Ishikawa (cell line): ENCODE measurements at regions not wholly inside any gene's neighbourhood (a gene's known extent, or its start where the extent isn't known, plus 50 kb on each side); places are given as distances from the start of the nearest gene placed in this dataset.

Source experiments
- CEBPB ChIP-seq: IDR thresholded peaks from 2 replicates; pipeline ENCODE4 v1.6.1; 2012
- CREB1 ChIP-seq: IDR thresholded peaks from 2 replicates; pipeline ENCODE4 v1.6.1; 2012; ENCODE audit warnings: low read depth
- EGR1 ChIP-seq: IDR thresholded peaks from 2 replicates; pipeline ENCODE4 v1.6.1; 2012
- EP300 ChIP-seq: IDR thresholded peaks from 2 replicates; pipeline ENCODE4 v1.6.1; 2012; ENCODE audit warnings: borderline replicate concordance
- FOXM1 ChIP-seq: IDR thresholded peaks from 2 replicates; pipeline ENCODE4 v1.6.1; 2012; ENCODE audit warnings: low read depth, borderline replicate concordance
- NFIC ChIP-seq: IDR thresholded peaks from 2 replicates; pipeline ENCODE4 v1.6.1; 2012
- RAD21 ChIP-seq: IDR thresholded peaks from 2 replicates; pipeline ENCODE4 v1.6.1; 2012; ENCODE audit warnings: low read depth
- TAF1 ChIP-seq: IDR thresholded peaks from 2 replicates; pipeline ENCODE4 v1.6.1; 2012; ENCODE audit warnings: low read depth, mild to moderate bottlenecking
- TEAD4 ChIP-seq: IDR thresholded peaks from 2 replicates; pipeline ENCODE4 v1.6.1; 2012
- USF1 ChIP-seq: IDR thresholded peaks from 2 replicates; pipeline ENCODE4 v1.6.1; 2012
- YY1 ChIP-seq: IDR thresholded peaks from 2 replicates; pipeline ENCODE4 v1.6.1; 2012; ENCODE audit warnings: low read depth
- TF ChIP-seq, protein P1 (sequence below): IDR thresholded peaks from 2 replicates; pipeline ENCODE4 v1.6.1; 2012

DNA sequence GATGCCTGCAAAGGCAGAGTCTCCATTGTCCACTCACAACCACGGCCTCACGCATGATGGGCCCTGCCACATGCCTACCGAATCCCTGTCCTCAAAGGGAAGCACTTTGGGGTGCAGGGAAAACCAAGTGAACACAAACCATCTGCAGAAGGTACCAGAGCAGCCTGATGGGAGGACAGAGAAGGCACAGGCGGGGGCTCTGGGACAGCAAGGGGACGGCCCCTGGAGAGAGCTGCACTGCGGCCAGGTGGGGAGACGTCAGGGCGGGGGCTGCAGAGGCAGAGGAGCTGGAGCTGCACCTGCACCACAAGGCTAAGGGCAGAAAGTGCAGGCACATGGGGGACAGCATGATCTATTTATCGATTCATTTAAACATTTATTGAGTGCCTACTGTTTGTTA, 1056.0 kb downstream of the TBC1D22A start:
- TF ChIP-seq EGR1 (no peak), CREB1 (no peak), TEAD4 (no peak), NFIC (no peak), EP300 (no peak), USF1 (no peak), CEBPB (no peak), RAD21 (no peak), TAF1 (no peak), YY1 (no peak), FOXM1 (no peak)
- TF ChIP-seq, protein P1, sequence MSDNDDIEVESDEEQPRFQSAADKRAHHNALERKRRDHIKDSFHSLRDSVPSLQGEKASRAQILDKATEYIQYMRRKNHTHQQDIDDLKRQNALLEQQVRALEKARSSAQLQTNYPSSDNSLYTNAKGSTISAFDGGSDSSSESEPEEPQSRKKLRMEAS, result no peak
